Activated T-cell treated with anti-CD3 and anti-CD28 coated beads for 4 hours (primary cell): ENCODE measurements at regions not wholly inside any gene's neighbourhood (a gene's known extent, or its start where the extent isn't known, plus 50 kb on each side); places are given as distances from the start of the nearest gene placed in this dataset.

Experiments used
- DNase-seq: peaks from one replicate; pipeline ENCODE4 v3.0.0-alpha.2; 2020

DNA sequence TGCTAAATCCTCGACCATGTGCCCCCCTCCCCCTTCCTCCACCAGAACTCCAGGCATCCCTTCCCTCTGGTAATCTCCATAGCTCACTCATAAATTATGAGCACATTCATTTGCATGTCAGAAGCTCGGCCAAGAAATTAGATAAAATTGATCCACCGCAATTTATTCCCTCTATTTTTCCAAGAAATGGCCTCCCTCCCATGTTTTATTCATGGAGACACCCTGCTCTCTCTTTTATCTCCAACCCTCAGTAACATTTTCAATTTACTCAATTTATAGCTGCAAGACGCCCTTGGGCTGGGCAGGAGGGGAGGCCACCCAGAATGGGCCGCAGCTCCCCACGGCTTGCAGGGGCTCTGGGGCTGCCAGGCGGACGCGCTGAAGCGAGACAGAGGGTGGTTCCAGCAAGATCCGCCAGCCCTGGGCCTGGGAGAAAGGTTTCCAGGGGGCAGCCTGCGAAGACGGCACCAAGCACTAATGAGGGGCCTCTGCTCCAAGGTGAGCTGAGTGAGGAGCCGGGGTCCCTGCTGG lies 54.7 kb upstream of the ZNF423 start:
- DNase-seq: no peak

DNA sequence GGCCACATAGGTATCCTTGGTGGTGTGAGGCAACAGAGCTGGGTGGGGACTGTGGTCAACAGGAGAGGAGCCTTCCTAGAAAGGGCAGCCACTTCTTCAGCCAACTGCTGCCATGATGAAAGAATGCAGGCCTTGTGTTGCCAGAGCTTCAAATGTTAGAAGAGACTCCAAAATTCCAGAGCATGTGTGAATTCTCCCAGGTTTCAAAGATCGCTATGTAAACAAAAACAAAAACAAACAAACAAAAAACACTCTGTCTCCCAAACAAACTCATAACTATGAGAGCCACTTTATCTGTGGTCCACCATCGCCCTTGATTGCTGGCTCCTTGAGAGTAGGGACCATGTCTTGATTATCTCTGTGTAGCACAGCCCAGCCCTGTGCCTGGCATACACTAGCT lies 55.5 kb upstream of the ZNF423 start:
- DNase-seq: no peak

DNA sequence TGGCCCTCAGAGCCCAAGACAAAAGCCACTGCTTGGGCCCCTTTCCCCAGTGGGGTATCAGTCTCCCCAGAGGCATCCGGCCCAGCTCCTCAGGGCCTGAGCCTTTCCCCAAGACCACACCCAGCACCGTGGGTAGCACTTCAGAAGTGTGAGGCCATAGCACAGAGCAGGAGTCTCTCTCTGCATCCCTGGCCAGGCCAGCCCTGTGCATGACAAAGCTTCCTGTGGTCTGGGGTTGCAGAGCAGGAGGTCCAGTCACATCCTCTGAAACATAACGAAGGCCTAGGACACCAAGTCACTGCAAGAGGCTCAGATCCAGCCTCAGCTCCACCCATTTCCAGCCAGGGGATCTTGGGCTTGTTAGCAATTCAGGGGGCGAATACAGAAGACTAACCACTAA lies 56.8 kb upstream of the ZNF423 start:
- no peak for DNase-seq

DNA sequence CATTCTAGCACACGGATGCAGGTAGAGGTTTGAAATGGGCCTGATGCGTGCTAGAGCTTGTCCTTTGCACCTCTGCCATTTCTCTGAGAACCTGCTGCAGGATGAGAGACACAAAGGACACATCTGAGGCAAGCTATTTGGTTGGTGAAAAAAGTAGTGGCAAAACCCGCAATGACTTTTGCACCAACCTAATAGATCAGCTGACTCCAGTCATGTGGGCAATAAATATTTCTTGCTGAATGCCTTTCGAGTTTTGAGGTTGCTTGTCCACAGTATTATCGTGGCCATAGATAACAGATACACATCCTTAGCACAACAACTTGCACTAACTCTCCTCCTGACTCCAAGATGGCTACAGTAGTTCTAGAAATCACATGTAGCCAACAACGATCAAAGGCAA lies 57.8 kb upstream of the ZNF423 start:
- DNase-seq: no peak

DNA sequence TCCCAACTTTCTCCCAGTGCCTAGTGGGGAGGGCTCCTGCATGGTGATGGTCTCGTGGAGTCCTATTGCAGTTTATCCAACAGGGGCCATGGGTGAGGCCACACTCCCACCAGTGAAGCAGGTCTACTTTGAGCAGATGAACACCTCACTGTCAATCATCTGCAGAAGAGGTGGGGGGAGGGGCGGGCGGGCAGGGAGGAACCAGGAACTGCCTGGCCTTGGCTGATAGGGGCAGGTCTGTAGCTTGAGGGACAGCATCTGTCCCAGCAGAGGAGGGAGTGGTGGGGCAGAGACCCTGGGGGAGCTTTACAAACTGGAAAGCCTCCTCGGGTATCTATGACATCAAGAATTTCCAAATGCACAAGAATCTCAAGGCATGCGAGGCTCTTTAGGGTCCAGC lies 58.7 kb upstream of the ZNF423 start:
- no peak for DNase-seq

DNA sequence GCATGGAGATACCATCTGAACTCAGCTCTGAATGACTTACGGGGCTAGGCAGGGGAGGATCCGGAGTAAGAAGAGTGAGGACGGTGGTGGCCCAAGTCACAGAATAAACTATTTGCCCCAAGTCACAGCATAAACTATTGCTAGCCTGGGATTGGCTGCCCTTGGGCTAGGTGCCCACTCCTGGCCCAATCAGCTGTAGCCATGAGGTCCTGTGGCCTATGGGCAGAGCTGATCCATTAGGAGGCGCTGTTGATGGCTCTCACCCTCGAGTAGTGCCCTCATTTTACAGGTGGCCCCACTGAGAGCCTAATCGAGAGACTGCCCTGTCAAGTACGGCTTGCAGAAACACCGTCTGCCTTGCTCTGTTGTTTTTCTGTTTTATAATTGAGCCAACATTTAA lies 62.3 kb upstream of the ZNF423 start:
- no peak for DNase-seq

DNA sequence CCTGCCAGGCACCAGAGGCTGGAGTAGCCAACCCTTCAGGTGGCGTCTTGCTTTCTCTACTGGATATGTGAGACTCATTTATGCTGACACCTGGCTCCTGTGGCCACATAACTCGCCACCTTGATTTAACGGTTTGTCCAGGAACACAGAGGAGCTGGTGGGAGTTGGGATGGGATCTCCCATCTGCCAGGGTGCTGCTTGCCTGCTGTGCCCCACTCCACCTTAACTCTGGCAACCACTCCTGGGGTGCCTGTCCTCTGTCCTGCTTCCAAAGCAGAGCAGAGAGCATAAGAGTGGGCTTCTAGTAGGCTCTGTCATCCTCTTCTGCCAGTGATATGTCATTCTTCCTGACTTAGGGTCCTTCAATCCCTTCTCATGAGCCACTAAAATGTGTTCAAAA lies 63.4 kb upstream of the ZNF423 start:
- DNase-seq: no peak

DNA sequence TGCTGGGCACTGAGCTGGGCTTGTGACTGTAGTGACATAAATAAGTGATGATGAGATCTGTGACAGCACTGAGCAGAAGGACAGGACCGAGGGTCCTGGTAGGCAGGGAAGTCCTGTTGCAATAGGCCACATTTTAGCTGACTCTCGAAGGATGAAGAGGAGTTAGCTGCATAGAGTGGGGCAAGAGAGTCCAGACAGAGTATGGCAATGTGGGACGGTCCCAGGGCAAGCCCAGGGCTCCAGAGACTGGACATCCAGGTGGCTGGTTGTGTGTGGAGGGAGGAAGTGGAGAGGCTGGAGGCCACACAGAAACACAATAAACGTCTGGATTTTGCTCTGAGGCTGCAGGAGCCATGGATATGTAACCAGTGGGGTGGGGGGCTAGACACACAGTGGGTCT lies 64.5 kb upstream of the ZNF423 start:
- DNase-seq: no peak

DNA sequence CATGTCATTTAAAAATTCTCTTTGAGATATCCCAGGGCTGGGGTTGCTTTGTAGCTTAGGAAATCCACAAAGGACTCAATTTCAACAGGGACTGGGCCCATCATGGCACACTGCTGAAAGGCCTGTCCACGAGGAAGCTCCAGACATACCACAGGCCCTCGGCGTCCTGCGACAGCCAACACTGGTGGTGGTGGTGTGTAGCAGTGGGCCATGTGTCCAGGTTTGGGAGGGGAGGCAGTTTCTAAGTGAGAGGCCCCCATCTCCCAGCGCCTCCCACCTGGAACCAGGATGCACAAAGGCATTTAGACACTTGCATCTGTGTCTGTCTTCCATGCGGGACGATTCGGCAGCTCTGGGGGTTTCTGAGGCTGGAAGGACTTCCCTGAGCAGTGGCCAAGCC lies 65.2 kb upstream of the ZNF423 start:
- DNase-seq: no peak

DNA sequence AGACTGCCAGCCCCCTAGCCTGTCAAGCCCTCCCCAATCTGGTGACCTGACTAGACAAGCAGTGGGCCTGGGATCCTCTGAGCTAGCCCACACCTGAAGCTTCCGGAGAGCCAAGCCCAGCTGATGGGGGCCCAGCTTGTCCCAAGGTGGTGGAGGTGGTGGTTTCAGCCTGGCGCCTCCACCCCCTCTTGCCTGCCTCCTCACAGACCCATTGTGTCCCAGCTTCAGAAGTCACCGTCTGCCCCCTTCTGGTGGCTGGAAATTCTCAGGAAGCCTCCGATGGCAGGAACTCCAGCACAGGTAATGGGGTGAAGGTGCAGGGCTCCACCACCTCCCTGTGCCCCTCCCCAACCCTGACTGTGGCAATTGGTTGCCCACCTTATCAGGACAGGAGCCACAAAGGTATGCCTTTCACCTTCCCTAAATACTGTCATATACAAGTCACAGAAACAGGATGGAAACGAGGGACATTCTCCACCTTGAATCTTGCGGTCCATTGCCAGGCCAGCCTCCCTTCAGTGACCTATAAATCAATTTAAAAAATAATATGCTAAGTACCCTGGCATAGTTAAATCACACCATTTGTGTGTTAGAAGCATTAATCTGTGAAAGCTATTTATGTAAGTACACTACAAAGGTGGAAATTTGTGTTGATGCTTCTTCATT lies 66.0 kb upstream of the ZNF423 start:
- peak; percentile 25 for DNase-seq

DNA sequence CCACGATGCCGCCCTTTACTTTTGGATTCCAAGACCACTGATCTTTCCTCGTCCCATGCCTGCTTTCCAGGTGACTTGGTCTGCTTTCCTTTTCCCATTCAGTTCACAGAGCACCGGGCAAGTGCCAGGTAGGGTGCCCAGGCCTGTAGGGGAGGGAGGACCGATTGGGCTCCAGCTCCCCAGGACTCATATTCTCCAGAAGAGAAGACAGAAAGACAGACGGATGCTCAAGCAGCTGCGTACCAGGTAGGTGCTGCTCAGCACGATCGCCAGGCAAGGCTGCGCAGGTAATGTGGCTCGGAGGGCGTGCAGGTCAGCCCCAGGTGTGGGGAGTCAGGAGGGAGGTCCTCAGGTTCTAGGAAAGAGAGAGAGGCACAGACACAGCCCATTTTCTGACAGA lies 67.5 kb upstream of the ZNF423 start:
- DNase-seq: no peak

DNA sequence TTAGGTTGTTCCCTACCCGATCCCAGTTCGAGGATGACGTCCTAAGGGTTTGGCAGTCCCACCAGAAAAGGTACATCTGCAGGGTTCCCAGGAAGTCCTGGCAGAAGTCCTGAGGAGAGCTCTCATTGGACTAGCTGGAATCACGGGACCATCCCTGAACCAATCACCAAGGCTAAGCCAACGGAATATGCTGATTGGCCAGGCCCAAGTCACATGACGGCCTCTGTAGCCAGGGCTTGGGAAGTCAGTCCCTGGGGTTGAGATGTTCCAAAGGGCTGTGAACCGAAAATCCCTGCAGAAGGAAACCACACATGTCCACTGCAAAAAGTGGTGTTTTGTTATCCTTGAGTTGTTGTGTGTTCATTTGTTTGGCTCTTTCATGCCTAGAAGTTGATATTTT lies 68.2 kb upstream of the ZNF423 start:
- DNase-seq: no peak

DNA sequence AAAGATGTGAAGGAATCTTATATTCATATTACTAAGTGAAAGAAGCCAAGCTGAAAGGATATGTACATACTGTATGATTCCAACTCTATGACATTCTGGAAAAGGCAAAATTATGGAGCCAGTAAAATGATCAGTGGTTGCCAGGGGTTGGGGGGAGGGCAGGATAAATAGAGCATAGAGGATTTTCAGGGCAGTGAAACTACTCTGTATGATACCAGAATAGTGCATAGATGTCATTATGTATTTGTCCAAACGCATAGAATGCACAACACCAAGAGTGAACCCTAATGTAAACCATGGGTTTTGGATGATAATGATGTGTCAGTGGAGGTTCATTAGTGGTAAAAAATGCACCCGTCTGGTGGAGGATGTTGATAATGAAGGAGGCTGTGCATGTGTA lies 71.0 kb upstream of the ZNF423 start:
- DNase-seq: no peak

DNA sequence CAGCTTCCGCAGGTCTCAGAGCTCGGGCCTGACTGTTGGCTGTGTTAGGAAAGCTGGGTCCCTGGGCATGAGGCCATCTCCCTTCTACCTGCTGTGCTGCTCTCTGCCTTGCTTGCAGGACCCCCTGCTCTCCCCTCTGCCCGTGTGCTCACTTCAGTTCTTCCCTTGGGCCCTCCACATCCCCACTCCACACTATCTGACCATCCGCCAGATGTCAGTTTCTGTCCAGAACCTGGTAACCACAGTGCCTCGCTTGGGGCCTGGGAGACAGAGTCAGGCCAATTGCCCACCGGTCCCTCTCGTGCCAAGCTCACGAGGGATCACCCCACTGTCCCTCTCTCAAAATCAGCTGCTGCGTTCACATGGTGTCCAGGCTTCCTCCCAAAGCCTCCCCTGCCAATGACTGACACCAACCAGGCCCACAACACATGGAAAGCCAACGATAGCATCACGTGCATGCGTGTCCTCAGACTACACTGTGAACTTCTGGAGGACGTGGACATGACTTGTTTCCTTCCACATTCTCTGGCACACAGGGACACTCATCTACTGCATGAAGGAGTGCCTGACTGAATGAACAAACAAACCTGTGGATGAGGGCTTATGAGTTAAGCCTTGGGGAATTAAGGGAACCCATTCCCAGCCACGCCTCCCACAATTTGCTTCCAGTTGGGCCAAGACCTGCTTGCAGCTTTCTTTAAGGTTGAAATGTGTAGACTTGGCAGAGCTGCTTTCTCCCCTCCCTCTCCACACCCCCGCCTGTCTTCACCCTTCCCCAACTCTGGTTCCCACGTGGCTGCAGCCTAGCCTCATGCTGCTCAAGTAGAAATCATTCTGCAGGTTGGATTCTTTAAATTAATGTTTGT lies 72.5 kb upstream of the ZNF423 start:
- no peak for DNase-seq

DNA sequence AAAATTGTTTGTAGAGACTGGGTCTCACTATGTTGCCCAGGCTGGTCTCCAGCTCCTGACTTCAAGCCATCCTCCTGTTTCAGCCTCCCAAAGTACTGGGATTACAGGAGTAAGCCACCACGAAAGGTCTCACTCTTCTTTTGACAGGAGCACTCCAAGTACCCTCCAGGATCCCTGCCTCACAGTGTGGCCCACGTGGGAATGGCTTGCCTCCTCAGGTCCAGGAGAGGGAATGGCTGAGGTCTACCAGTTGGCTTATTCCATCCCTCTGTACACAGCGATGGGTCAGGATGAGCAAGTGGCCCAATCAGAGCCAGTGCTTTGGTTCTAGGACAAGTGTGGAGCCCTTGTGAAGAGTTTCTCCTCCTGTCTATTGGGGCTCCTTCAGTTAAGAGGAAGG lies 73.7 kb upstream of the ZNF423 start:
- no peak for DNase-seq

DNA sequence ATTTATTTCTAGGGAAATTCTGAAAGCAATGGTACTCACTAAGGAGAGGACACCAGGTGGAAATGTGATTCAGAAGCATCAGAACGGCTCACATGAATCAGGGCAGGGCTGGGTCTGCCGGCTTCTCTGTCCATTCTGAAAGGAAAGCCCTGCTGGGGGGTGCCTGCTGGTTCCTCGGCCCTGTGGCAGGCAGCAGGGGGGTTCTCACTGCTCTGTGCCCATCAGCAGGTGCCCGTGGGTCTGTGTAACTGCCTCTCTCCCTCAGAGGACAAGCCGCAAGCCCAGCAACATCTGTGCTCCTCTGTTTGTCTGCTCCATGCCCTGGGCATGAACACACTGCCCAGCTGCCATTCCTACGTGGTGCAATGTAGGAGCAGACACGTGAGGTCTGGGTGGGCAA lies 74.9 kb upstream of the ZNF423 start:
- DNase-seq: no peak

DNA sequence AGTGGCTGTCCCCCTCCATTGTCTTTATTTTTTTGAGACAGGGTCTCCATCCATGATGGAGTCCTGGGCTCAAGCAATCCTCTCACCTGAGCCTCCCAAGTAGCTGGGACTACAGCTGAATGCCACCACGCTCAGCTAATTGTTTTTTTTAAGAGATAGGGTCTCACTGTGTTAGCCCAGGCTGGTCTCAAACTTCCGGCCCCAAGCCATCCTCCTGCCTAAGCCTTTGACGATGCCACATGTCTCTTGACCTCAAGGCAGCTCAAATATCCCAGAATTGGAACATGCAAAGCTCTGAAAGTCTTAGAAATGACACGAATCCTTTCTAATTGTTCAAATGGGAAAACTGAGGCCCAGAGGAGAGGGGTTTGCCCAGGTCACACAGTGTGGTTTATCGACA lies 75.4 kb upstream of the ZNF423 start:
- DNase-seq: no peak

DNA sequence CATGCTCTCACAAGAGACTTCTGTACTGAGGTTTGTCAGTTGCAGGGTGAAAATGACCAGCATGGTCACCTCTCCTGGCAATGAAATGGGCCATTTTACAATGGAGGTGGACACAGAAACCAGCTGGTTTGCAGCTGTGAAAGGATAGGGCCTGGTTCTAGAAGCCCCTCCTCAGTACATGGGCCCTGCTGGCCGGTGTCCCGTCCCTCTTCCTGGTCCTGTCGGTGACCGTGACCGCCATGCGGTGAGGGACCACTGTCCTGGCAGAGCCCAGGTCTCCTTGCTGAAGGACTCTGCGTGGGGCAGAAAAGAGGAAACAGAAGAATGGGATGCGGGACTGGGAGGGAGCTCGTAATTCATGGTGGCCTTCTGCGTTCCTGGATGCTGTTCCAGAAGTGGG lies 76.0 kb upstream of the ZNF423 start:
- no peak for DNase-seq

DNA sequence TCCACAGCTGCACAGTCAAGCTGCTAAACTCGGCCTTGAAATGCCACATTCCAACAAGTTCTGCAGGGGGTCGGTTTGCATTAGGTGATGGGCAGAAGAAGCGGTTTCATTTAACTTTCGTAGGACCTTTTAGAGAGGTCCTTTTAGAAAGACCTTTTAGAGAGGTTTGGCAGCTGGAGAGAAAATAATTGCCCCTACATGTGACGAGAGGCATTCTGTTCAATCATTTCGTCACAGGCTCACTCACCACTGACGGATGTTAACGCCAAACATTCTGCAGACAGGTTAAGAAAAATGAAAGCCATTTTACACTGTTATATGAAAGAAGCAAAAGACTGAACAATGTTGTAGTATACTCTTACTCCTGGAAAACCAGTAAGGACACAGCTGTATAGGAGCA lies 76.5 kb upstream of the ZNF423 start:
- no peak for DNase-seq

DNA sequence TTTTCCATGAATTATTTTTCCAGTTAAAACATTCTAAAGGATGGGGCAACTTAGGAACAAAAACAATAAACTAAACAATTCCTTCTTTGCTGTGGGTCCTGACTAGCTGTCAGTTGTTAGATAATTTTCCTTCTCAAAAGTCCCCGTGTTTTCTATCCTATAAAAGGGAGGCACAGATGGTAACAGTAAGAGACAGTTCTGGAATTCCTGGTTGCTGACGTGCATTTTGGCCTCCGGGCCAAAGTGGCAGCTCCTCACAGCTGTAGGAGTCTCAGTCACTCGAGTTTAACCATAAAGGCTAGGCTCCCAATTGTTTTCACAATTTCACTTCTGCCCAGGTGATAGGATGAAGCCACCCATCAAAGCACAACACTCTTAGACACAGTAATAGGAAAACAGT lies 77.0 kb upstream of the ZNF423 start:
- no peak for DNase-seq

DNA sequence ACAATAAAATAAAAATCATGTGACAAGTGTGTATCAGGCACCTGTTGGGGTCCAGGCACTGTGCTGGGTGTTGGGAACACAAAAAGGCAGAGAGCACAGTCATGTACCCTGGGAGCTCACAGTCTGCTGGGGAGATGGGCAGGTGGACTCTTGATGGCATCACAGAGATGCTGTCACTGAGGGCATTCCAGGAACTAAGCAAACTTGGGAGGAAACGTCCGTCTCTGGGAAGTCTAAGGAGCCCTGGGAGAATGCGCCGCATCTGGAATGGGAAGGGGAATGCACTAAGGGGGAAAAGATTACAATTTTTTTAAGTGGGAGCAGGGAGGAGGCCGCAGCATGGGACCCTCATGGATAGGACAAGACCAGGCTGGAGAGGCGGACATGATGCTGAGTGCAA lies 80.9 kb upstream of the ZNF423 start:
- no peak for DNase-seq

DNA sequence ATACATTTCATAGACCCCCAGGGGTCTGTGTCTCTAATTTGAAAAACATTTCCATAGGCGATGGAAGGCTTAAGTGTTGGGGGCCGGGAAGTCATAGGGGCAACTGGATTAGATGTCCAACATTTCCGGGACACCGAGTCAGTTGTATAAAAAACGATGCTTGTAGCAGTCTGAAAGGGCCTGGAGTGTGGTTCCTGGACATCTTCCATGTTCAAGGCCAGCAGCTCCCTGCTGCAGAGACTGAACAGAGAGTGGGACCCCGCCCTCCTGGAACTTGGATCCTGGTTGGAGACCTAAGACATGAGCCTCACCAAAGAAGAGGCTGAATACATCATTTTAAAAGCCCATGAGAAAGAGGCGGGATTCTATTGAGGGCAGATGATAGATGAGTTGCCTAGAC lies 82.0 kb upstream of the ZNF423 start:
- DNase-seq: no peak

DNA sequence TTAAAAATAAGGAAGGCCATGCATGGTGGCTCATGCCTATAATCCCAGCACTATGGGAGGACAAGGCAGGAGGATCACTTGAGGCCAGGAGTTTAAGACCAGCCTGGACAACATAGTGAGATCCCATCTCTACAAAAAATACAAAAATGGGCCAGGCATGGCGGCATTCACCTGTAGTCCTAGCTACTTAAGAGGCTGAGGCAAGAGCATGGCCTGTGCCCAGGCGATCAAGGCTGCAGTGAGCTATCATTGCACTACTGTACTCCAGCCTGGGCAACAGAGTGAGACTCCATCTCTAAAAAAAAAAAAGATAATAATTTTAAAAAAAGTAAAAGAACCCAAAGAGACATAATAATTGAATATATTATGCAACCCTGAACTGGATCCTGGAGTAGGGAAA lies 83.6 kb upstream of the ZNF423 start:
- no peak for DNase-seq

DNA sequence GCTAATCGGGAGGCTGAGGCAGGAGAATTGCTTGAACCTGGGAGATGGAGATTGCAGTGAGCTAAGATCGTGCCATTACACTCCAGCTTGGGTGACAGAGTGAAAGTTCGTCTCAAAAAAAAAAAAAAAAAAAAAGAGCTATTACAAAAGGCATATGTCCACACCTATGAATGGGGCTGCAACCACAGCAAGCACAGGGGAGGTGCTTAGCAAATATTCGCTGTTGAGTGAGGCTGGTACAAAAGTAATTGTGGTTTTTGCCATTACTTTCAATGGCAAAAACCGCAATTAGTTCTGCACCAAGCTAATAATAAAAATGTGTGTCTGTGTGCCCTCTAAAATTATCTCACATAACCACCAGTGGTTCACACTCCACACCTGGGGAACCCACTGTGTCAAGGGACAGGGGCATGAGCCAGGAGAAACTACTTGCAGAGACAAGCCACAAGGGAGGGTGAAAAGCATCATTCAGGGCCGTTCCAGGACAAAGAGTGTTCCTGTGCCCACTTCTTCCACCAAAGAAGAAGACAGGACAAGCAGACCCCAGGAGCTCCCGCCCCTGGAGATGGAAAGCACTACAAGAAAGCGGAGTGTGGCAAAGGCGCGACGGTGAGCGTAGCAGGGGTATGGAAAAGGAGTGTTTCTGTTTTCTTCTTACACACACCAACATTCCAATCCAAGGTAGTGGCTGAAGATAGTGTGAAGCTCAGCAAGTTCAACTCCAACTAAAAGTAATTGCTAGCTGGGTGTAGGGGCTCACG lies 84.4 kb upstream of the CNEP1R1 start:
- DNase-seq: no peak
